ENCODE measurements at regions not wholly inside any gene's neighbourhood (a gene's known extent, or its start where the extent isn't known, plus 50 kb on each side); places are given as distances from the start of the nearest gene placed in this dataset.

DNA sequence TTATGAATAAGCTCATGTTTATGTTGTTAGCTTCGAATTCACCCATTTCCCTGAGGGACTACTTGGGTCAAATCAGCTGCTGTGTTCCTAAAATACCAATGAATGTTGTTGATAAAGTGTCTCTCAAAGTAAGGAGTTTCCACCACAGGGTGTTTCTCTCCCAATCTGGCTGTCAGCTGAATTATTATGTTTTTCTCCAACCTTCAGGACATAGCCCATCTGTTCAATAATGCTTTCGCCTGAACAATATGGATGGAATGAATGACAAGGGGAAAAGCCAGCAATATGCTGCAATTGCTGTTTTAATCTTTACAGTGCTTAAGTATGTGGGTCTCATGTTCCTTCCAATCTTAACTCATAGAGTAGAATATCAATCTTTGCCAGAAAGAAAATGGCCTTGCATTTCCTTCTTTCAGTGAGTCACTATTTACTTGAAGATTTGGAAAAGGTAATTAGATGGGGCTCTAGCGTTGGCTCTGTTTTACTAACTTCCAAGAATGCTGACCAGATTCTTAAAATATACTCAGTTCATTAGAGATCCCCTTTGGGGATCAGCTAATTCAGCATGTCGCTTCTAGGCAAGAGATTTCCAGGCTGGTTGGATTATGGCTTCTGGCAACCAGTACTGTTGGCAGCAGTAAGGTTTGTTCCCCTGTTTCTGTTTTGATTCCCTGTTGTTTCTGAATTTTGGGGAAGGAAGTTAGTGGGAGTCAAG lies 410.5 kb downstream of the PPP3CA start:
- TF ChIP-seq, protein P1, sequence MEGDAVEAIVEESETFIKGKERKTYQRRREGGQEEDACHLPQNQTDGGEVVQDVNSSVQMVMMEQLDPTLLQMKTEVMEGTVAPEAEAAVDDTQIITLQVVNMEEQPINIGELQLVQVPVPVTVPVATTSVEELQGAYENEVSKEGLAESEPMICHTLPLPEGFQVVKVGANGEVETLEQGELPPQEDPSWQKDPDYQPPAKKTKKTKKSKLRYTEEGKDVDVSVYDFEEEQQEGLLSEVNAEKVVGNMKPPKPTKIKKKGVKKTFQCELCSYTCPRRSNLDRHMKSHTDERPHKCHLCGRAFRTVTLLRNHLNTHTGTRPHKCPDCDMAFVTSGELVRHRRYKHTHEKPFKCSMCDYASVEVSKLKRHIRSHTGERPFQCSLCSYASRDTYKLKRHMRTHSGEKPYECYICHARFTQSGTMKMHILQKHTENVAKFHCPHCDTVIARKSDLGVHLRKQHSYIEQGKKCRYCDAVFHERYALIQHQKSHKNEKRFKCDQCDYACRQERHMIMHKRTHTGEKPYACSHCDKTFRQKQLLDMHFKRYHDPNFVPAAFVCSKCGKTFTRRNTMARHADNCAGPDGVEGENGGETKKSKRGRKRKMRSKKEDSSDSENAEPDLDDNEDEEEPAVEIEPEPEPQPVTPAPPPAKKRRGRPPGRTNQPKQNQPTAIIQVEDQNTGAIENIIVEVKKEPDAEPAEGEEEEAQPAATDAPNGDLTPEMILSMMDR (IDR thresholded peaks at IDR 0.05) = no peak
- no peak for TF ChIP-seq POLR2A (IDR thresholded peaks at IDR 0.05)
